ENCODE measurements at regions not wholly inside any gene's neighbourhood (a gene's known extent, or its start where the extent isn't known, plus 50 kb on each side); places are given as distances from the start of the nearest gene placed in this dataset.

DNA sequence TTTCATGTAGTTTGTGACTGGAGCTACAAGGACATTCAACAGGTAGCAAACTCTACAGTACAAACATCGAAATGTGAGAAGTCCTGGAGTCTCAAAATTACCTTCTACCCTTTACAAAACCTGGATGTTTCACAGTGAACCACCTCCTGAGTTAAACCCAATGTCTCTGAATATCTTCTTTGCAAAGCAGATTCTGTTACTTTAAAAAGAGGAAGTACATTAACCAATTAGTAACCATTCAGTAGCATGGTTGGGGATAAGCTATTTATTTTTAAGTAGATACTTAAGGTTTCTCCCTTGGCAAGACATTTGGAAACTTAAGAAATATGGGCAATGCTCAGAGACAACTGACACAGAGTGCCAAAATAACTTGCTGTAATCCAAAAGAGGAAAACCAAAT is 371.9 kb upstream of the NWD2 start:
- Mint-ChIP-seq H3K27ac (no peak overlapping the region), H3K9me3 (ENCODE audit: low read depth) (peaks cover 6% of the 10 kb centered on the region), H3K36me3 (ENCODE audit: insufficient read depth) (no peaks in the 10 kb centered on the region), H3K4me3 (ENCODE audit: low read depth) (no peak overlapping the region), H3K4me1 (ENCODE audit: low read depth) (peaks cover 10% of the 10 kb centered on the region), H3K27me3 (no peaks in the 10 kb centered on the region)
- DNase-seq (ENCODE audit: low spot score, unreplicated experiment) = no peak
- TF ChIP-seq, protein P1, sequence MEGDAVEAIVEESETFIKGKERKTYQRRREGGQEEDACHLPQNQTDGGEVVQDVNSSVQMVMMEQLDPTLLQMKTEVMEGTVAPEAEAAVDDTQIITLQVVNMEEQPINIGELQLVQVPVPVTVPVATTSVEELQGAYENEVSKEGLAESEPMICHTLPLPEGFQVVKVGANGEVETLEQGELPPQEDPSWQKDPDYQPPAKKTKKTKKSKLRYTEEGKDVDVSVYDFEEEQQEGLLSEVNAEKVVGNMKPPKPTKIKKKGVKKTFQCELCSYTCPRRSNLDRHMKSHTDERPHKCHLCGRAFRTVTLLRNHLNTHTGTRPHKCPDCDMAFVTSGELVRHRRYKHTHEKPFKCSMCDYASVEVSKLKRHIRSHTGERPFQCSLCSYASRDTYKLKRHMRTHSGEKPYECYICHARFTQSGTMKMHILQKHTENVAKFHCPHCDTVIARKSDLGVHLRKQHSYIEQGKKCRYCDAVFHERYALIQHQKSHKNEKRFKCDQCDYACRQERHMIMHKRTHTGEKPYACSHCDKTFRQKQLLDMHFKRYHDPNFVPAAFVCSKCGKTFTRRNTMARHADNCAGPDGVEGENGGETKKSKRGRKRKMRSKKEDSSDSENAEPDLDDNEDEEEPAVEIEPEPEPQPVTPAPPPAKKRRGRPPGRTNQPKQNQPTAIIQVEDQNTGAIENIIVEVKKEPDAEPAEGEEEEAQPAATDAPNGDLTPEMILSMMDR (IDR thresholded peaks at IDR 0.05; ENCODE audit: unreplicated experiment) = no peak

DNA sequence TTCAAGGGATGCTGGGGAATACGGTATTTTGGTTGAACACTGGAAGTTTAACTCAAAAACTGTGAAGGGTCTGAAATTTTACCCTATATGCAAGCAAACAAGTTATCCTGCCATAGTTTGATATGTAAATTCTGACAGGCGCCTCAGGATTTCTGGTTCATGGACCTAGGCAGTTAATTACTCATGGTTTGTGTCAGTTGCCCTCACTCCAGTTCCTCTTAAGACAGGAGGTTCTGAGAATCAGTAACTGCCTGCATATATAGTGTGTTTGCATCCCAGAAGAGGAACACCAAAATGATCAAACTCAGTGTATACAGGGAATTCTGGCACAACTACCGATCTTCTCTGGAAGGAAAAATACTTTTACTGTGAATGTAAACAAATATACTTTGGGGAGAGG is 360.4 kb upstream of the NWD2 start:
- H3K36me3 Mint-ChIP-seq (ENCODE audit: insufficient read depth) = peaks cover 2% of the 10 kb centered on the region
- peaks cover 30% of the 10 kb centered on the region for H3K9me3 Mint-ChIP-seq (ENCODE audit: low read depth)
- DNase-seq (ENCODE audit: low spot score, unreplicated experiment) = no peak
- no peaks in the 10 kb centered on the region for H3K27me3 Mint-ChIP-seq
- H3K4me3 Mint-ChIP-seq (ENCODE audit: low read depth) = no peak overlapping the region
- peaks cover 16% of the 10 kb centered on the region for H3K4me1 Mint-ChIP-seq (ENCODE audit: low read depth)
- TF ChIP-seq, protein P1 (IDR thresholded peaks at IDR 0.05; ENCODE audit: unreplicated experiment) = no peak
- no peak overlapping the region for H3K27ac Mint-ChIP-seq

DNA sequence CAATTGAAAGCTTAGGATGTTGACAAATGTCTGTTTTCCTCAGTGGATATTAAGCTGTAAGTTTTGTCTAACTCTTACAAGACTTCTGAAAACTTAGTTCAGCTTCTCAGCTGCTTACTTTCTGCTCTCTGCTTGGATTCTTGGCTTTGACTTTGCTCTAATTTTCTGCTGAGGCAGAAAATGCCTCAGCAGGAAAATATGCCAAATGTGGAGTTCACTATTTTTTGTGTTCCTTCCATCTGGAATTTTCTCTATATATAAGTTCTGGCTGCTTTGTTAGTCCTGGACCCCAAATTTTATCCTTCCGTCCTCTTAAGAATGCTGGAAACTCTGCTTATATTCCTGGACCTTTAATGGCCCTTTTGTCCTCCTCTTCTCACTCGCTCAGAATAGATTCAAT is 352.6 kb upstream of the NWD2 start:
- Mint-ChIP-seq H3K9me3 (ENCODE audit: low read depth) (peaks cover 22% of the 10 kb centered on the region), H3K4me1 (ENCODE audit: low read depth) (peaks cover 3% of the 10 kb centered on the region), H3K36me3 (ENCODE audit: insufficient read depth) (peaks cover 2% of the 10 kb centered on the region), H3K4me3 (ENCODE audit: low read depth) (no peak overlapping the region), H3K27ac (no peak overlapping the region), H3K27me3 (no peaks in the 10 kb centered on the region)
- DNase-seq (ENCODE audit: low spot score, unreplicated experiment) = no peak
- TF ChIP-seq, protein P1 (IDR thresholded peaks at IDR 0.05; ENCODE audit: unreplicated experiment) = no peak

DNA sequence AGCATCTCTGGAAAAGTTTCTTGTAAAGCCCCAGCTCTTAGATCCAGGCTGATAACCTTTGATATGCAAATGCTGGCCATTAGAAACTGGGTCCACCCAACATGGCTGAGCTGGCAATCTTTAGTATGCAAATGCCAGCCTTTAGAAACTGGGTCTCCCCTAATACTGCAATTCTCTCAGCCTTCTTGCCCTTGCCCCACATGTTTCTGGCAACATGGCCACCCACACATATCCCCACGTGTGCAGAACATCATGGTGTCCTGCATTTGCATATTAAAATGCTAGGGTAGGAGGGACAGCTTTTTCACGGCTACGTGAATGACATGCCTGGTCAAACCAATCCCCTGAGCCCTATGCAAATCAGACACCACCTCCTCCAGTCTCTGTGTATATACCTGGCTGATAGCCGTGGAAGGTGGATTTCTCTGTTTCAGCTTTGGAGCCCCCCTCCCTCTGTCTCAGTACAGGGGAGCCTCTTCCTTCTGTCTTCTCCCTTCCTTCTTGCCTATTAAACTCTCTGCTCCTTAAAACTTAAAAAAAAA is 344.0 kb upstream of the NWD2 start:
- Mint-ChIP-seq H3K36me3 (ENCODE audit: insufficient read depth) (no peaks in the 10 kb centered on the region), H3K27me3 (no peaks in the 10 kb centered on the region), H3K4me3 (ENCODE audit: low read depth) (no peak overlapping the region), H3K4me1 (ENCODE audit: low read depth) (no peaks in the 10 kb centered on the region), H3K27ac (no peak overlapping the region), H3K9me3 (ENCODE audit: low read depth) (peaks cover 5% of the 10 kb centered on the region)
- no peak for DNase-seq (ENCODE audit: low spot score, unreplicated experiment)
- TF ChIP-seq, protein P1 (IDR thresholded peaks at IDR 0.05; ENCODE audit: unreplicated experiment) = no peak

DNA sequence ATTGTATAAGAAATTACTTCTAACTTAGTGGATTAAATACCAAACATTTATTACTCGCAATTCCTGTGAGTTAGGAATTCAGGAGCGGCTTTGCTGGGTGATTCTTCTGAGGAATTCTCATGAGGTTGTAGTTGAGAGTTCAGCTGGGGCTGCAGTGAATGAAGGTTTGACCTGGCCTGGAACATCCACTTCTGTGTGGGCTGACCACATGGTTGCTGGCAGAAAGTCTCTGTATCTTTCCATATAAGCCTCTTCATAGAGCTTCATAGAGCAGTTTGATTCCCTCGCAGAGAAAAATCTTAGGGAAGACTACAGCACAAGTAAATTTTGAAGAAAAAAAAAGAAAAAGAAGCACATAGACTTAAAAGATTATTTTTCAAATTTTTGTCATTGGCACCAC is 339.7 kb upstream of the NWD2 start:
- H3K27ac Mint-ChIP-seq = no peak overlapping the region
- no peaks in the 10 kb centered on the region for H3K4me1 Mint-ChIP-seq (ENCODE audit: low read depth)
- H3K36me3 Mint-ChIP-seq (ENCODE audit: insufficient read depth) = peaks cover 4% of the 10 kb centered on the region
- no peaks in the 10 kb centered on the region for H3K27me3 Mint-ChIP-seq
- peaks cover 10% of the 10 kb centered on the region for H3K9me3 Mint-ChIP-seq (ENCODE audit: low read depth)
- TF ChIP-seq, protein P1 (IDR thresholded peaks at IDR 0.05; ENCODE audit: unreplicated experiment) = no peak
- H3K4me3 Mint-ChIP-seq (ENCODE audit: low read depth) = no peak overlapping the region
- no peak for DNase-seq (ENCODE audit: low spot score, unreplicated experiment)
